ENCODE measurements at regions not wholly inside any gene's neighbourhood (a gene's known extent, or its start where the extent isn't known, plus 50 kb on each side); places are given as distances from the start of the nearest gene placed in this dataset.
"Not testable (repeated sequence)": the region's sequence is repeated elsewhere in the genome, so short reads cannot be mapped to it uniquely, and the experiment has no call there.

GRCh38 chr2:114274957-114275356 is 167.5 kb upstream of the DPP10 start:
- DNase-seq, result no peak

- no peak for DNase-seq
These were observed 161.3 kb upstream of the DPP10 start for GRCh38 chr2:114281188-114281587.

- no peak for DNase-seq
These were observed 158.7 kb upstream of the DPP10 start for GRCh38 chr2:114283774-114284173.

GRCh38 chr2:114286438-114286837 is 156.0 kb upstream of the DPP10 start:
- DNase-seq, result no peak

GRCh38 chr2:114293355-114293754 is 149.1 kb upstream of the DPP10 start:
- no peak for DNase-seq

GRCh38 chr2:114294741-114295140 is 147.7 kb upstream of the DPP10 start:
- no peak for DNase-seq

GRCh38 chr2:114300351-114300750 is 142.1 kb upstream of the DPP10 start:
- not testable (repeated sequence) for DNase-seq

- no peak for DNase-seq
These were observed 125.7 kb upstream of the DPP10 start for GRCh38 chr2:114316532-114317300.

GRCh38 chr2:114330594-114330993 is 111.8 kb upstream of the DPP10 start:
- no peak for DNase-seq

- DNase-seq, result no peak
These were observed 110.5 kb upstream of the DPP10 start for GRCh38 chr2:114331934-114332333.

- no peak for DNase-seq
These were observed 97.2 kb upstream of the DPP10 start for GRCh38 chr2:114345246-114345645.

- DNase-seq, result no peak
These were observed 95.8 kb upstream of the DPP10 start for GRCh38 chr2:114346658-114347057.

GRCh38 chr2:114350186-114350725 is 92.2 kb upstream of the DPP10 start:
- DNase-seq, result no peak

GRCh38 chr2:114352988-114353387 is 89.5 kb upstream of the DPP10 start:
- no peak for DNase-seq

GRCh38 chr2:114354199-114354598 is 88.2 kb upstream of the DPP10 start:
- DNase-seq, result no peak

GRCh38 chr2:114368705-114369104 is 73.7 kb upstream of the DPP10 start:
- DNase-seq, result no peak

- DNase-seq, result not testable (repeated sequence)
These were observed 70.7 kb upstream of the DPP10 start for GRCh38 chr2:114371721-114372120.

- no peak for DNase-seq
These were observed 68.8 kb upstream of the DPP10 start for GRCh38 chr2:114373591-114373990.

- no peak for DNase-seq
These were observed 58.0 kb upstream of the DPP10 start for GRCh38 chr2:114384441-114384840.

GRCh38 chr2:114389021-114389420 is 53.4 kb upstream of the DPP10 start:
- no peak for DNase-seq
